ENCODE measurements at regions not wholly inside any gene's neighbourhood (a gene's known extent, or its start where the extent isn't known, plus 50 kb on each side); places are given as distances from the start of the nearest gene placed in this dataset.

GRCh38 chr14:106831322-106831720, 1304.9 kb downstream of the TMEM121 start:
- TF ChIP-seq POLR2A (IDR thresholded peaks at IDR 0.05; ENCODE audit: extremely low read depth, insufficient read length): no peak
- TF ChIP-seq CTCF (IDR thresholded peaks at IDR 0.05; ENCODE audit: low read depth, low read length): peak; percentile 90
- TF ChIP-seq MYC (IDR thresholded peaks at IDR 0.05; ENCODE audit: low read depth, low read length): no peak
- no peak for TF ChIP-seq MAX (IDR thresholded peaks at IDR 0.05; ENCODE audit: low read depth, low read length)

All from NB4 (cell line).